ENCODE measurements at regions not wholly inside any gene's neighbourhood (a gene's known extent, or its start where the extent isn't known, plus 50 kb on each side); places are given as distances from the start of the nearest gene placed in this dataset.

GRCh38 chr1:90223401-90223800 lies 228.5 kb downstream of the ZNF326 start:
- TF ChIP-seq CTCF (IDR thresholded peaks at IDR 0.05; ENCODE audit: low read depth, low read length) (no peak), EZH2phosphoT487 (IDR thresholded peaks at IDR 0.05; ENCODE audit: low read depth) (no peak)

All from OCI-LY3 (cell line).